ENCODE measurements at regions not wholly inside any gene's neighbourhood (a gene's known extent, or its start where the extent isn't known, plus 50 kb on each side); places are given as distances from the start of the nearest gene placed in this dataset.

GRCh38 chr9:90025816-90026215 is 421.0 kb downstream of the GADD45G start:
- peak; percentile 26 for DNase-seq

- DNase-seq = no peak
Measured at GRCh38 chr9:90027296-90027790, 422.5 kb downstream of the GADD45G start.

- no peak for DNase-seq
Measured at GRCh38 chr9:90029386-90029785, 424.6 kb downstream of the GADD45G start.

GRCh38 chr9:90029996-90030395 is 425.2 kb downstream of the GADD45G start:
- no peak for DNase-seq

- DNase-seq = no peak
Measured at GRCh38 chr9:90032296-90033027, 427.6 kb downstream of the GADD45G start.

- DNase-seq = no peak
Measured at GRCh38 chr9:90033028-90033650, 428.3 kb downstream of the GADD45G start.

- no peak for DNase-seq
Measured at GRCh38 chr9:90034071-90034470, 429.3 kb downstream of the GADD45G start.

GRCh38 chr9:90035471-90035870 is 430.7 kb downstream of the GADD45G start:
- DNase-seq = no peak

- peak; percentile 54 for DNase-seq
Measured at GRCh38 chr9:90037146-90037797, 432.5 kb downstream of the GADD45G start.

GRCh38 chr9:90038763-90039162 is 434.0 kb downstream of the GADD45G start:
- DNase-seq = no peak

- DNase-seq = no peak
Measured at GRCh38 chr9:90044263-90044662, 439.5 kb downstream of the GADD45G start.

GRCh38 chr9:90044710-90045151 is 439.9 kb downstream of the GADD45G start:
- no peak for DNase-seq

- no peak for DNase-seq
Measured at GRCh38 chr9:90046317-90046861, 441.6 kb downstream of the GADD45G start.

GRCh38 chr9:90047828-90048227 is 443.0 kb downstream of the GADD45G start:
- DNase-seq = no peak

- no peak for DNase-seq
Measured at GRCh38 chr9:90052366-90052765, 447.6 kb downstream of the GADD45G start.

- no peak for DNase-seq
Measured at GRCh38 chr9:90053027-90053426, 448.2 kb downstream of the GADD45G start.

GRCh38 chr9:90054810-90055209 is 450.0 kb downstream of the GADD45G start:
- DNase-seq = no peak

GRCh38 chr9:90055226-90055625 is 450.4 kb downstream of the GADD45G start:
- DNase-seq = no peak

- no peak for DNase-seq
Measured at GRCh38 chr9:90057361-90057760, 452.5 kb downstream of the GADD45G start.

GRCh38 chr9:90058182-90058763 is 453.5 kb downstream of the GADD45G start:
- no peak for DNase-seq

- DNase-seq = no peak
Measured at GRCh38 chr9:90059436-90059835, 454.6 kb downstream of the GADD45G start.

- no peak for DNase-seq
Measured at GRCh38 chr9:90060256-90060655, 455.4 kb downstream of the GADD45G start.

- DNase-seq = no peak
Measured at GRCh38 chr9:90061187-90061586, 456.4 kb downstream of the GADD45G start.
